PC-9 (cell line): ENCODE measurements at regions not wholly inside any gene's neighbourhood (a gene's known extent, or its start where the extent isn't known, plus 50 kb on each side); places are given as distances from the start of the nearest gene placed in this dataset.

Experiments used
- BruUV-seq: library from RNA; stranded (reverse); fragments of 400-500 nt; replicated peaks from 2 replicates; lab custom pipeline; 2021; lab: Mats Ljungman, UMichigan
- CTCF ChIA-PET: fragments of 300-600 bp; sonication (Branson Sonifier 250); formaldehyde crosslinking; loops from one replicate; lab custom pipeline; 2022; ENCODE audit warnings: antibody characterized with exemption; lab: Charles Lee
- POLR2A ChIA-PET: fragments of 300-600 bp; sonication (Branson Sonifier 250); formaldehyde crosslinking; loops from one replicate; lab custom pipeline; 2022; ENCODE audit warnings: antibody characterized with exemption; ENCODE audit not compliant: unreplicated experiment; lab: Charles Lee
- DNase-seq, 2 experiments: peaks; one replicate each; pipeline versions ENCODE4 v3.0.0 to v3.0.0-alpha.2; 2015 to 2022; ENCODE audit warnings: mixed read lengths in 1 of 2
- H2AFZ ChIP-seq: fragments of 200-600 bp; sonication (generic); 2 replicates; pipeline ENCODE4 v1.8.1; 2017; ENCODE audit warnings: antibody characterized with exemption
- H3F3A ChIP-seq: fragments of 200-600 bp; sonication (generic); 2 replicates; pipeline ENCODE4 v1.8.1; 2017; ENCODE audit warnings: antibody characterized with exemption, mild to moderate bottlenecking, low read depth; ENCODE audit not compliant: insufficient read depth
- H3K27ac ChIP-seq: fragments of 200-600 bp; sonication (generic); 2 replicates; pipeline ENCODE4 v1.6.1; 2016; ENCODE audit warnings: mixed run types
- H3K27me3 ChIP-seq: fragments of 200-600 bp; sonication (generic); 2 replicates; pipeline ENCODE4 v1.6.1; 2016; ENCODE audit warnings: low read depth, mixed run types; ENCODE audit not compliant: insufficient read depth
- H3K36me3 ChIP-seq: fragments of 200-600 bp; sonication (generic); 2 replicates; pipeline ENCODE4 v1.6.1; 2016; ENCODE audit warnings: low read depth, mixed run types
- H3K4me1 ChIP-seq: fragments of 200-600 bp; sonication (generic); replicated peaks from 2 replicates; pipeline ENCODE4 v1.6.1; 2016; ENCODE audit warnings: mixed run types; ENCODE audit not compliant: insufficient read depth
- H3K4me2 ChIP-seq: fragments of 200-600 bp; sonication (generic); 2 replicates; pipeline ENCODE4 v1.6.1; 2017; ENCODE audit warnings: mixed run types
- H3K4me3 ChIP-seq: fragments of 200-600 bp; sonication (generic); 2 replicates; pipeline ENCODE4 v1.6.1; 2016; ENCODE audit warnings: mixed run types
- H3K79me2 ChIP-seq: fragments of 200-600 bp; sonication (generic); 2 replicates; pipeline ENCODE4 v1.6.1; 2017; ENCODE audit warnings: low read depth, mixed run types
- H3K9me2 ChIP-seq: fragments of 200-600 bp; sonication (generic); 2 replicates; pipeline ENCODE4 v1.8.1; 2017; ENCODE audit warnings: mild to moderate bottlenecking; ENCODE audit not compliant: insufficient read depth
- H3K9me3 ChIP-seq: fragments of 200-600 bp; sonication (generic); 2 replicates; pipeline ENCODE4 v1.8.1; 2016; ENCODE audit warnings: low read depth; ENCODE audit not compliant: insufficient read depth
- H4K20me1 ChIP-seq: fragments of 200-600 bp; sonication (generic); 2 replicates; pipeline ENCODE4 v1.8.1; 2017; ENCODE audit not compliant: insufficient read depth
- CTCF ChIP-seq: fragments of 200-600 bp; sonication (generic); conservative IDR thresholded peaks from 2 replicates; pipeline ENCODE4 v1.6.1; 2017; ENCODE audit warnings: mixed run types, antibody characterized with exemption, mild to moderate bottlenecking, moderate library complexity
- EZH2 ChIP-seq: fragments of 200-600 bp; sonication (generic); IDR thresholded peaks from 2 replicates; pipeline ENCODE4 v1.8.0; 2017; ENCODE audit warnings: antibody characterized with exemption, low read depth
- intact Hi-C: fragments of 100-400 bp; cut with micrococcal nuclease; formaldehyde crosslinking; loops from one replicate; pipeline ENCODE4 v1.10.0; 2022; ENCODE audit not compliant: unreplicated experiment

GRCh38 chrX:10797466-10797865, 177.1 kb upstream of the MID1 start:
- intact Hi-C loops: no loop called here
- Histone ChIP-seq H3K4me3 (no peak overlapping the region), H2AFZ (no peak overlapping the region), H3F3A (no peaks in the 10 kb centered on the region), H3K9me2 (no peaks in the 10 kb centered on the region), H3K9me3 (no peaks in the 10 kb centered on the region), H3K4me1 (no peaks in the 10 kb centered on the region), H3K27ac (no peak overlapping the region), H3K79me2 (no peaks in the 10 kb centered on the region), H3K27me3 (no peaks in the 10 kb centered on the region), H4K20me1 (no peaks in the 10 kb centered on the region), H3K36me3 (no peaks in the 10 kb centered on the region), H3K4me2 (no peak overlapping the region)
- ChIA-PET CTCF (no interaction called here), POLR2A (no interaction called here)
- TF ChIP-seq CTCF (no peak), EZH2 (no peak)
- no TSS peak for BruUV-seq
- DNase-seq: no peak

GRCh38 chrX:10798041-10798440, 177.7 kb upstream of the MID1 start:
- no peaks in the 10 kb centered on the region for H3K9me3 ChIP-seq
- H3K4me2 ChIP-seq: no peak overlapping the region
- no peak for DNase-seq
- H3K27me3 ChIP-seq: no peaks in the 10 kb centered on the region
- no peaks in the 10 kb centered on the region for H3F3A ChIP-seq
- no TSS peak for BruUV-seq
- no peak overlapping the region for H3K4me3 ChIP-seq
- H3K4me1 ChIP-seq: no peaks in the 10 kb centered on the region
- no peaks in the 10 kb centered on the region for H4K20me1 ChIP-seq
- TF ChIP-seq EZH2 (no peak), CTCF (no peak)
- H3K9me2 ChIP-seq: no peaks in the 10 kb centered on the region
- H3K27ac ChIP-seq: no peak overlapping the region
- no peaks in the 10 kb centered on the region for H3K36me3 ChIP-seq
- POLR2A ChIA-PET: no interaction called here
- CTCF ChIA-PET: no interaction called here
- H3K79me2 ChIP-seq: no peaks in the 10 kb centered on the region
- no peak overlapping the region for H2AFZ ChIP-seq
- intact Hi-C loops: no loop called here

GRCh38 chrX:10800796-10801195, 180.4 kb upstream of the MID1 start:
- ChIA-PET CTCF (no interaction called here), POLR2A (no interaction called here)
- H4K20me1 ChIP-seq: no peaks in the 10 kb centered on the region
- intact Hi-C loops: no loop called here
- no TSS peak for BruUV-seq
- H3K4me3 ChIP-seq: no peak overlapping the region
- H3K27ac ChIP-seq: no peak overlapping the region
- DNase-seq: no peak
- no peaks in the 10 kb centered on the region for H3K9me2 ChIP-seq
- TF ChIP-seq EZH2 (no peak), CTCF (no peak)
- no peaks in the 10 kb centered on the region for H3K9me3 ChIP-seq
- no peaks in the 10 kb centered on the region for H3K4me1 ChIP-seq
- H3K27me3 ChIP-seq: no peaks in the 10 kb centered on the region
- H3F3A ChIP-seq: no peaks in the 10 kb centered on the region
- no peaks in the 10 kb centered on the region for H3K36me3 ChIP-seq
- no peak overlapping the region for H3K4me2 ChIP-seq
- H3K79me2 ChIP-seq: no peaks in the 10 kb centered on the region
- H2AFZ ChIP-seq: no peak overlapping the region
